A673 (cell line): ENCODE measurements at regions not wholly inside any gene's neighbourhood (a gene's known extent, or its start where the extent isn't known, plus 50 kb on each side); places are given as distances from the start of the nearest gene placed in this dataset.

ENCODE experiments used
- BruUV-seq: library from RNA; stranded (reverse); fragments of 400-500 nt; replicated peaks from 2 replicates; lab custom pipeline; 2021; lab: Mats Ljungman, UMichigan
- CTCF ChIA-PET: fragments of 300-600 bp; sonication (Branson Sonifier 250); formaldehyde crosslinking; loops from one replicate; lab custom pipeline; 2022; ENCODE audit warnings: antibody characterized with exemption; lab: Charles Lee
- POLR2A ChIA-PET: fragments of 300-600 bp; sonication (Branson Sonifier 250); formaldehyde crosslinking; loops from one replicate; lab custom pipeline; 2022; ENCODE audit warnings: antibody characterized with exemption; ENCODE audit not compliant: low non-redundant PET; lab: Charles Lee
- DNase-seq: peaks from one replicate; pipeline ENCODE4 v3.0.0-alpha.2; 2015; ENCODE audit warnings: low spot score
- H3K27ac ChIP-seq: fragments of 200-600 bp; sonication (generic); 2 replicates; pipeline ENCODE4 v1.5.1; 2016; ENCODE audit warnings: mixed run types, low read depth, mild to moderate bottlenecking, mixed read lengths, antibody characterized with exemption, low read length; ENCODE audit not compliant: poor library complexity, severe bottlenecking
- H3K27me3 ChIP-seq: fragments of 200-600 bp; sonication (generic); replicated peaks from 2 replicates; pipeline ENCODE4 v1.6.1; 2017; ENCODE audit warnings: mixed run types, low read depth, mild to moderate bottlenecking, mixed read lengths, antibody characterized with exemption, low read length; ENCODE audit not compliant: insufficient read depth, poor library complexity
- H3K36me3 ChIP-seq: fragments of 200-600 bp; sonication (generic); 2 replicates; pipeline ENCODE4 v1.6.1; 2016; ENCODE audit warnings: mixed run types, mild to moderate bottlenecking, mixed read lengths, antibody characterized with exemption, low read length; ENCODE audit not compliant: insufficient read depth, poor library complexity, severe bottlenecking
- H3K4me1 ChIP-seq: fragments of 200-600 bp; sonication (generic); 2 replicates; pipeline ENCODE4 v1.6.1; 2017; ENCODE audit warnings: mixed run types, mild to moderate bottlenecking, mixed read lengths, antibody characterized with exemption, low read length; ENCODE audit not compliant: insufficient read depth, poor library complexity, severe bottlenecking
- H3K4me3 ChIP-seq: fragments of 200-600 bp; sonication (generic); 2 replicates; pipeline ENCODE4 v1.5.1; 2016; ENCODE audit warnings: low read depth, mixed run types, mild to moderate bottlenecking, mixed read lengths, low read length; ENCODE audit not compliant: poor library complexity, severe bottlenecking
- H3K9me3 ChIP-seq: fragments of 200-600 bp; sonication (generic); 2 replicates; pipeline ENCODE4 v1.6.1; 2016; ENCODE audit warnings: mixed run types, low read depth, mild to moderate bottlenecking, mixed read lengths, antibody characterized with exemption, low read length; ENCODE audit not compliant: poor library complexity, severe bottlenecking
- EZH2 ChIP-seq: fragments of 200-600 bp; sonication (generic); IDR thresholded peaks from 2 replicates; pipeline ENCODE4 v1.6.1; 2017; ENCODE audit warnings: borderline replicate concordance, low read depth, mild to moderate bottlenecking, mixed read lengths, antibody characterized with exemption, low read length; ENCODE audit not compliant: poor library complexity, severe bottlenecking
- intact Hi-C: fragments of 100-400 bp; cut with micrococcal nuclease; formaldehyde crosslinking; loops from one replicate; pipeline ENCODE4 v1.10.0; 2022; ENCODE audit not compliant: unreplicated experiment
- TF ChIP-seq, protein P1 (sequence below): fragments of 300-800, 200-600 bp; sonication (generic); conservative IDR thresholded peaks from 2 replicates; pipeline ENCODE4 v1.5.1; 2017; ENCODE audit warnings: low read depth, mild to moderate bottlenecking, antibody characterized with exemption, low read length, moderate library complexity, mixed read lengths

- Histone ChIP-seq H3K36me3 (no peaks in the 10 kb centered on the region), H3K27me3 (no peaks in the 10 kb centered on the region), H3K27ac (no peak overlapping the region), H3K4me3 (no peak overlapping the region), H3K9me3 (no peaks in the 10 kb centered on the region), H3K4me1 (no peaks in the 10 kb centered on the region)
- ChIA-PET CTCF (no interaction called here), POLR2A (no interaction called here)
- no TSS peak for BruUV-seq
- no peak for DNase-seq
- TF ChIP-seq, protein P1, sequence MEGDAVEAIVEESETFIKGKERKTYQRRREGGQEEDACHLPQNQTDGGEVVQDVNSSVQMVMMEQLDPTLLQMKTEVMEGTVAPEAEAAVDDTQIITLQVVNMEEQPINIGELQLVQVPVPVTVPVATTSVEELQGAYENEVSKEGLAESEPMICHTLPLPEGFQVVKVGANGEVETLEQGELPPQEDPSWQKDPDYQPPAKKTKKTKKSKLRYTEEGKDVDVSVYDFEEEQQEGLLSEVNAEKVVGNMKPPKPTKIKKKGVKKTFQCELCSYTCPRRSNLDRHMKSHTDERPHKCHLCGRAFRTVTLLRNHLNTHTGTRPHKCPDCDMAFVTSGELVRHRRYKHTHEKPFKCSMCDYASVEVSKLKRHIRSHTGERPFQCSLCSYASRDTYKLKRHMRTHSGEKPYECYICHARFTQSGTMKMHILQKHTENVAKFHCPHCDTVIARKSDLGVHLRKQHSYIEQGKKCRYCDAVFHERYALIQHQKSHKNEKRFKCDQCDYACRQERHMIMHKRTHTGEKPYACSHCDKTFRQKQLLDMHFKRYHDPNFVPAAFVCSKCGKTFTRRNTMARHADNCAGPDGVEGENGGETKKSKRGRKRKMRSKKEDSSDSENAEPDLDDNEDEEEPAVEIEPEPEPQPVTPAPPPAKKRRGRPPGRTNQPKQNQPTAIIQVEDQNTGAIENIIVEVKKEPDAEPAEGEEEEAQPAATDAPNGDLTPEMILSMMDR: no peak
- TF ChIP-seq EZH2: no peak
- intact Hi-C loops: no loop called here
Measured at GRCh38 chr5:96520345-96520744, 87.3 kb upstream of the PCSK1 start.

GRCh38 chr5:96522635-96523355 lies 89.7 kb upstream of the PCSK1 start:
- Histone ChIP-seq H3K27me3 (no peaks in the 10 kb centered on the region), H3K4me1 (peaks cover 5% of the 10 kb centered on the region), H3K36me3 (no peaks in the 10 kb centered on the region), H3K27ac (no peak overlapping the region), H3K4me3 (no peak overlapping the region), H3K9me3 (no peaks in the 10 kb centered on the region)
- POLR2A ChIA-PET: no interaction called here
- TF ChIP-seq, protein P1: no peak
- no peak for TF ChIP-seq EZH2
- BruUV-seq: no TSS peak
- intact Hi-C loops: no loop called here
- no peak for DNase-seq
- CTCF ChIA-PET: no interaction called here

DNA sequence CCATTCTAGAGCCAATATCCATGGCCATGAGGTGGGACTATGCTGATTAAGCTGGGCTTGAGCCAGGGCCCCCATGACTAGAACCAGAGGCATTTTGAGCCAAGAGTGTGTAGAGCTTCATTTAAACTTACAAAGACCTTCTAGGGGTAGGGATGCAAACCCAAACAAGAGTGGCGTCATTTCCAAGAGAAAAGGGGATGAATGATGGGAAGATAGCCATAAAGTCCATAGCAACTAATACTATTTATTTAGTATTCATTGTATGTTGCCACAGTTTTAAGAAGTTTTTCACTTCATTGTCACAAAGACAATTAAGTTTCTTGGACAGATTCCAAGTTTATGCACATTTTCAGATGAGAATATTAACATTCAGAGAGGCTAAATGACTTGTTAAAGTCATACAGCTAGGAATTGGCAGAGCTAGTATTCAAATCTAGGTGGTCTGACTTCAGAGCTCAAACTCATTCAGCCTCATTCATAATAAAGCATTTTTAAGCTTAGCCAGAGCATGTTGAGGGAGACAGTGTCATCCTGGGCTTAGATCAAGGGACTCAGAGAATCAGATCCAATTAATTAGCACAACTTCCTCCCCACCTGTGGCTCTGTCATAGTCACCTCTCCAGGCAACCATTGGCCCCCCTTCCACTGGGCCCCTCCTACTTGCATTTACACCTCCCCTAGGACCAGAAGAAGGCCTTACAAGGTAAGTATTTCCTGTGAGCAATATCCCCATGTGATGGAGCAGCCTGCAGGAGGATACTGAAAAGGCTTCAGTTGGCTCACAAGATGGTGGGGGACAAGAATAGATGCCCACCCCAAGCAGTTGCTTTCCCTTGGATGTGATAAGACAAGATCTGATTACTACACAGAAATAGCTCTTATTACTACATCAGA lies 95.0 kb upstream of the PCSK1 start:
- ChIA-PET CTCF (no interaction called here), POLR2A (interaction anchor here (0.5 to 0.6 kb wide), 2 partner anchors 10 to 185 kb away, joined by 5 read pairs; no protein-coding TSS in a partner anchor)
- peak; percentile 42 for DNase-seq
- intact Hi-C loops: no loop called here
- Histone ChIP-seq H3K4me1 (peaks cover 22% of the 10 kb centered on the region), H3K27ac (no peak overlapping the region), H3K4me3 (no peak overlapping the region), H3K36me3 (no peaks in the 10 kb centered on the region), H3K9me3 (no peaks in the 10 kb centered on the region), H3K27me3 (no peaks in the 10 kb centered on the region)
- no peak for TF ChIP-seq EZH2
- TF ChIP-seq, protein P1: no peak
- BruUV-seq: no TSS peak
